K562 (cell line): ENCODE measurements at regions not wholly inside any gene's neighbourhood (a gene's known extent, or its start where the extent isn't known, plus 50 kb on each side); places are given as distances from the start of the nearest gene placed in this dataset.

Experiments
- ATAC-seq: fragments of 200-7000 bp; cut with Tn5 transposase; 3 replicates; pipeline ENCODE4 v1.9.1; 2020; ENCODE audit warnings: moderate library complexity
- BruUV-seq: library from RNA; stranded (reverse); fragments of 400-500 nt; replicated peaks from 2 replicates; lab custom pipeline; 2021; lab: Mats Ljungman, UMichigan
- CTCF ChIA-PET: fragments of 300-600 bp; formaldehyde crosslinking; extraction: SDS; loops from one replicate; lab custom pipeline; 2021; ENCODE audit warnings: low intra/inter-chr PET ratio; lab: Yijun Ruan, JAX
- POLR2A ChIA-PET: fragments of 300-600, 350-650 bp; sonication (Branson Sonifier 250); formaldehyde crosslinking; extraction: SDS; loops from one replicate; lab custom pipeline; 2021; ENCODE audit warnings: antibody characterized with exemption, inconsistent platforms; lab: Yijun Ruan, JAX
- DNase-seq, 4 experiments: peaks; one replicate each; pipeline versions ENCODE4 v3.0.0 to v3.0.0-alpha.2; 2011 to 2018; ENCODE audit warnings: low spot score in 3 of 4, mixed read lengths in 3 of 4; ENCODE audit errors: extremely low read depth in 1 of 4
- FAIRE-seq: peaks from 2 replicates; lab custom pipeline; 2011; peaks lifted over from hg19 to GRCh38; lab: Jason Lieb, UNC
- H2AFZ ChIP-seq: 2 replicates; pipeline ENCODE4 v1.6.0; 2011; ENCODE audit warnings: low read depth, low read length, control low read depth, inconsistent platforms
- H3K27ac ChIP-seq: fragments of 200-600 bp; 3 replicates; pipeline ENCODE4 v1.8.0; 2011; ENCODE audit warnings: low read depth, mild to moderate bottlenecking, control low read depth, inconsistent platforms, low read length, moderate library complexity, mixed read lengths; ENCODE audit errors: extremely low read depth
- H3K27me3 ChIP-seq, 2 experiments: fragments of 300-600 bp in 1 of 2; 2 replicates in 1 of 2; 3 replicates in 1 of 2; pipeline versions ENCODE4 v1.6.0 to v1.8.0; 2011; ENCODE audit warnings: inconsistent platforms in 2 of 2, low read length in 2 of 2, mild to moderate bottlenecking in 1 of 2, mixed read lengths in 1 of 2, moderate library complexity in 1 of 2; ENCODE audit not compliant: control insufficient read depth in 2 of 2, insufficient read depth in 2 of 2
- H3K36me3 ChIP-seq: fragments of 300-600 bp; 3 replicates; pipeline ENCODE4 v1.8.0; 2011; ENCODE audit warnings: mild to moderate bottlenecking, low read length, inconsistent platforms; ENCODE audit not compliant: control insufficient read depth, insufficient read depth
- H3K4me1 ChIP-seq, 2 experiments: fragments of 200-600 bp in 1 of 2; replicated peaks in 1 of 2; 2 replicates in 1 of 2; 3 replicates in 1 of 2; pipeline versions ENCODE4 v1.5.1 to v1.8.0; 2011; ENCODE audit warnings: inconsistent platforms in 2 of 2, low read length in 2 of 2, mild to moderate bottlenecking in 1 of 2, mixed read lengths in 1 of 2, moderate library complexity in 1 of 2; ENCODE audit not compliant: control insufficient read depth in 2 of 2, insufficient read depth in 2 of 2
- H3K4me2 ChIP-seq: 2 replicates; pipeline ENCODE4 v1.6.1; 2011; ENCODE audit warnings: low read length, control low read depth, inconsistent platforms, mixed read lengths; ENCODE audit not compliant: insufficient read depth
- H3K4me3 ChIP-seq: fragments of 200-600 bp; sonication (generic), shearing (Covaris generic); 2 replicates; pipeline ENCODE4 v1.5.1; 2016; ENCODE audit warnings: control low read depth, inconsistent platforms
- H3K79me2 ChIP-seq: fragments of 200-600 bp; 3 replicates; pipeline ENCODE4 v1.8.0; 2011; ENCODE audit warnings: low read length, inconsistent platforms; ENCODE audit not compliant: control insufficient read depth, insufficient read depth
- H3K9ac ChIP-seq, 2 experiments: 2 replicates each; pipeline versions ENCODE4 v1.6.0 to v1.6.1; 2011; ENCODE audit warnings: low read depth in 2 of 2, low read length in 2 of 2, control low read depth in 1 of 2, inconsistent platforms in 1 of 2, mild to moderate bottlenecking in 1 of 2, mixed read lengths in 1 of 2; ENCODE audit not compliant: insufficient read depth in 1 of 2
- H3K9me1 ChIP-seq: one replicate; pipeline ENCODE4 v1.6.0; 2011; ENCODE audit warnings: inconsistent platforms, mild to moderate bottlenecking, low read length, moderate library complexity; ENCODE audit not compliant: control insufficient read depth, insufficient read depth
- H3K9me3 ChIP-seq: replicated peaks from 2 replicates; pipeline ENCODE4 v1.5.1; 2011; ENCODE audit warnings: low read depth, low read length, inconsistent platforms; ENCODE audit not compliant: control insufficient read depth, insufficient read depth
- H4K20me1 ChIP-seq: replicated peaks from 2 replicates; pipeline ENCODE4 v1.6.1; 2011; ENCODE audit warnings: low read length, inconsistent platforms, mixed read lengths; ENCODE audit not compliant: control insufficient read depth, insufficient read depth
- CEBPG ChIP-seq, 3 experiments: fragments of 200-800 bp in 1 of 3; sonication (Bioruptor generic) in 1 of 3; sonication (generic) in 1 of 3; formaldehyde crosslinking in 1 of 3; IDR thresholded peaks in 2 of 3; conservative IDR thresholded peaks in 1 of 3; 2 replicates each; pipeline versions ENCODE4 v1.6.1 to v1.8.0; 2016 to 2022; ENCODE audit warnings: missing compliant biosample characterization in 2 of 3, missing genetic modification characterization in 2 of 3, mild to moderate bottlenecking in 1 of 3, missing genetic modification reagents in 1 of 3
- CHCHD3 ChIP-seq: fragments of 250-450 bp; sonication (Bioruptor Pico); IDR thresholded peaks from 2 replicates; pipeline ENCODE4 v2.1.2; 2022; ENCODE audit warnings: mild to moderate bottlenecking
- CHD2 ChIP-seq: IDR thresholded peaks from 2 replicates; pipeline ENCODE4 v1.6.1; 2011; ENCODE audit warnings: low read depth, low read length
- DDX20 ChIP-seq: fragments of 450-650 bp; IDR thresholded peaks from 2 replicates; pipeline ENCODE4 v1.6.1; 2016; ENCODE audit warnings: missing genetic modification characterization, low read depth, mild to moderate bottlenecking, missing compliant biosample characterization, moderate library complexity
- DMBX1 ChIP-seq: fragments of 250-450 bp; sonication (Bioruptor Pico); IDR thresholded peaks from 2 replicates; pipeline ENCODE4 v1.8.0; 2022; ENCODE audit warnings: inconsistent platforms, mild to moderate bottlenecking, moderate library complexity, borderline replicate concordance
- EGR1 ChIP-seq: fragments of 450-650 bp; conservative IDR thresholded peaks from 2 replicates; pipeline ENCODE4 v1.6.1; 2017; ENCODE audit warnings: mild to moderate bottlenecking
- FOXK1 ChIP-seq: sonication (generic); formaldehyde crosslinking; IDR thresholded peaks from 2 replicates; pipeline ENCODE4 v1.8.0; 2022; ENCODE audit warnings: missing genetic modification reagents, mild to moderate bottlenecking, borderline replicate concordance
- GABPB1 ChIP-seq: sonication (generic); formaldehyde crosslinking; IDR thresholded peaks from 2 replicates; pipeline ENCODE4 v1.8.0; 2022; ENCODE audit warnings: mild to moderate bottlenecking, missing genetic modification reagents
- HCFC1 ChIP-seq: IDR thresholded peaks from 2 replicates; pipeline ENCODE4 v1.6.1; 2012; ENCODE audit warnings: low read depth, low read length, improper control_type of control experiment
- HDAC6 ChIP-seq: IDR thresholded peaks from 2 replicates; pipeline ENCODE4 v1.6.1; 2012; ENCODE audit warnings: low read depth, mild to moderate bottlenecking, control low read depth, inconsistent platforms, low read length, moderate library complexity
- HNRNPH1 ChIP-seq: fragments of 200-400 bp; formaldehyde crosslinking; optimal IDR thresholded peaks from 2 replicates; pipeline ENCODE3; 2017; ENCODE audit warnings: low read depth, mild to moderate bottlenecking, low read length, moderate library complexity
- KDM1A ChIP-seq, 2 experiments: fragments of 450-650 bp; IDR thresholded peaks; 2 replicates each; pipeline ENCODE4 v1.6.1; 2016; ENCODE audit warnings: mild to moderate bottlenecking in 2 of 2
- KLF16 ChIP-seq: IDR thresholded peaks from 2 replicates; pipeline ENCODE4 v1.6.1; 2016; ENCODE audit warnings: antibody characterized with exemption
- PRPF4 ChIP-seq: fragments of 200-400 bp; formaldehyde crosslinking; IDR thresholded peaks from one replicate; pipeline ENCODE4 v1.6.1; 2017; ENCODE audit warnings: low read length, low read depth, mild to moderate bottlenecking; ENCODE audit not compliant: insufficient read depth, poor library complexity, severe bottlenecking
- ZNF175 ChIP-seq: fragments of 200-800 bp; sonication (Bioruptor generic); IDR thresholded peaks from 2 replicates; pipeline ENCODE4 v1.6.1; 2016; ENCODE audit warnings: low read depth, mild to moderate bottlenecking, missing genetic modification characterization, missing compliant biosample characterization
- ZNF436 ChIP-seq: fragments of 250-450, 450-650 bp; sonication (Bioruptor Pico); formaldehyde crosslinking; IDR thresholded peaks from 2 replicates; pipeline ENCODE4 v1.7.0; 2020; ENCODE audit warnings: mild to moderate bottlenecking
- ZNF717 ChIP-seq: fragments of 250-450 bp; sonication (Bioruptor Pico); IDR thresholded peaks from 2 replicates; pipeline ENCODE4 v1.5.0; 2021
- WGBS: fragments of 100-300 bp; shearing (Covaris generic); methylation state at CpG from one replicate; pipeline ENCODE4 v1.1.6; 2016; ENCODE audit warnings: low coverage, mixed read lengths; ENCODE audit not compliant: insufficient coverage; ENCODE audit errors: missing lambda C conversion rate; 5-methylcytosine and 5-hydroxymethylcytosine counted together
- in situ Hi-C: fragments of 300-500 bp; cut with MboI; formaldehyde crosslinking; loops from 4 replicates; pipeline ENCODE4 v1.15.0; 2018; ENCODE audit warnings: inconsistent platforms, mixed read lengths
- intact Hi-C: fragments of 100-400 bp; cut with micrococcal nuclease; formaldehyde crosslinking; loops from 2 replicates; pipeline ENCODE4 v1.14.2; 2022
- TF ChIP-seq, protein P1 (sequence below): fragments of 250-450 bp; sonication (Bioruptor Pico); IDR thresholded peaks from 2 replicates; pipeline ENCODE4 v1.4.0; 2020; ENCODE audit warnings: mild to moderate bottlenecking, moderate library complexity

DNA sequence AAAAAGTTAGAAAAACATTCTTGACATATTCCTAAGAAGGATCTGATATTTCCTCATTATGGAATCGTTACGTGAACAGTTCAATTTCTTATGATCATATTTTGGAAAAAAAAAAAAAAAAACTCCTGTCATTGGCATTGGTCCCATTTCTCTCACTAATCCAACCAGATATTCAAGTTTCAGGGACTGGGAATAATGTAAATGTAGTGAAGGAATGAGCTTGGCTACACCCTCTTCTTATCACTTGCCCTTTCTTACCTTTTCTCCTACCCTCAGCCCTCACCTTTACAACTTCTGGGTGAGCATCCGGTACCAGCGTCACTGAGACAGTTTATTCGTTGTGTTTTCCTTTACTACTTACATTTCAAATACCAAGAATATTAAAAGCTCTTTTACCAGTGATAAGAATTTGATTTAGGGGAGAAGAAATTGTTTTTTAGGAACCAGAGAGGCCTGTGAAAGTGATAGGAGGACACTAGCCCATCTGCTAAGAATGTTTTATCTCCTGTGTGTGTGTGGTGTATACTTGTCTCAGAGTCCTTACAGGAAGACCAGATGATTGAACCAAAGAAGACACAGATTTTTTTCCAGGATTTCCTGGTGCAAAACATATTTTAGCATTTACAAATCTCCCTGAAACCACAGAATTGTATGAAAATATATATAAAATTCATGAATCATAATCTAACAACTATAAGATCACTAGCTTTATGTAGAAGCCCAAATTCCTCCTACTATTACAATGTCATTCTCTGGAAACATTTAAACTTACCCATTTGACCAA lies 946.7 kb downstream of the ZPLD1 start:
- BruUV-seq, result no TSS peak
- WGBS, result 0% methylated on average over 5 of the region's 5 CpGs
- no peaks in the 10 kb centered on the region for H3K36me3 ChIP-seq
- no peaks in the 10 kb centered on the region for H3K79me2 ChIP-seq
- POLR2A ChIA-PET, result no interaction called here
- FAIRE-seq, result no peak
- H3K9ac ChIP-seq, result no peak overlapping the region
- CTCF ChIA-PET, result no interaction called here
- no peaks in the 10 kb centered on the region for H3K9me3 ChIP-seq
- intact Hi-C loops, result no loop called here
- H3K4me1 ChIP-seq, result no peaks in the 10 kb centered on the region
- no peaks in the 10 kb centered on the region for H4K20me1 ChIP-seq
- H3K4me2 ChIP-seq, result no peak overlapping the region
- H3K9me1 ChIP-seq, result no peaks in the 10 kb centered on the region
- H3K4me3 ChIP-seq, result no peak overlapping the region
- no peak for DNase-seq
- no peak for ATAC-seq
- no peak overlapping the region for H3K27ac ChIP-seq
- no peak overlapping the region for H2AFZ ChIP-seq
- in situ Hi-C loops, result no loop called here
- no peaks in the 10 kb centered on the region for H3K27me3 ChIP-seq
- TF ChIP-seq ZNF175 (CRISPR knock-in tag), result no peak
- no peak for TF ChIP-seq ZNF436 (CRISPR knock-in tag)
- TF ChIP-seq, protein P1, sequence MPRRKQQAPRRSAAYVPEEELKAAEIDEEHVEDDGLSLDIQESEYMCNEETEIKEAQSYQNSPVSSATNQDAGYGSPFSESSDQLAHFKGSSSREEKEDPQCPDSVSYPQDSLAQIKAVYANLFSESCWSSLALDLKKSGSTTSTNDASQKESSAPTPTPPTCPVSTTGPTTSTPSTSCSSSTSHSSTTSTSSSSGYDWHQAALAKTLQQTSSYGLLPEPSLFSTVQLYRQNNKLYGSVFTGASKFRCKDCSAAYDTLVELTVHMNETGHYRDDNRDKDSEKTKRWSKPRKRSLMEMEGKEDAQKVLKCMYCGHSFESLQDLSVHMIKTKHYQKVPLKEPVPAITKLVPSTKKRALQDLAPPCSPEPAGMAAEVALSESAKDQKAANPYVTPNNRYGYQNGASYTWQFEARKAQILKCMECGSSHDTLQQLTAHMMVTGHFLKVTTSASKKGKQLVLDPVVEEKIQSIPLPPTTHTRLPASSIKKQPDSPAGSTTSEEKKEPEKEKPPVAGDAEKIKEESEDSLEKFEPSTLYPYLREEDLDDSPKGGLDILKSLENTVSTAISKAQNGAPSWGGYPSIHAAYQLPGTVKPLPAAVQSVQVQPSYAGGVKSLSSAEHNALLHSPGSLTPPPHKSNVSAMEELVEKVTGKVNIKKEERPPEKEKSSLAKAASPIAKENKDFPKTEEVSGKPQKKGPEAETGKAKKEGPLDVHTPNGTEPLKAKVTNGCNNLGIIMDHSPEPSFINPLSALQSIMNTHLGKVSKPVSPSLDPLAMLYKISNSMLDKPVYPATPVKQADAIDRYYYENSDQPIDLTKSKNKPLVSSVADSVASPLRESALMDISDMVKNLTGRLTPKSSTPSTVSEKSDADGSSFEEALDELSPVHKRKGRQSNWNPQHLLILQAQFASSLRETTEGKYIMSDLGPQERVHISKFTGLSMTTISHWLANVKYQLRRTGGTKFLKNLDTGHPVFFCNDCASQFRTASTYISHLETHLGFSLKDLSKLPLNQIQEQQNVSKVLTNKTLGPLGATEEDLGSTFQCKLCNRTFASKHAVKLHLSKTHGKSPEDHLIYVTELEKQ, result no peak
- no peak for TF ChIP-seq HCFC1
- no peak for TF ChIP-seq KDM1A (IDR thresholded peaks at IDR 0.05)
- no peak for TF ChIP-seq GABPB1 (CRISPR knock-in tag)
- TF ChIP-seq CEBPG (CRISPR knock-in tag; IDR thresholded peaks at IDR 0.05), result no peak
- TF ChIP-seq CEBPG (tag; conservative IDR thresholded peaks at IDR 0.05 in 1 of 2, IDR thresholded peaks at IDR 0.05 in 1 of 2), result no peak
- no peak for TF ChIP-seq CHD2
- no peak for TF ChIP-seq EGR1
- no peak for TF ChIP-seq KLF16
- no peak for TF ChIP-seq DDX20 (tag)
- no peak for TF ChIP-seq FOXK1 (CRISPR knock-in tag)
- TF ChIP-seq HNRNPH1, result no peak
- no peak for TF ChIP-seq ZNF717 (CRISPR knock-in tag)
- no peak for TF ChIP-seq CHCHD3 (CRISPR knock-in tag)
- no peak for TF ChIP-seq HDAC6
- TF ChIP-seq PRPF4, result no peak
- TF ChIP-seq DMBX1 (CRISPR knock-in tag), result no peak
